HEK293 (cell line): ENCODE measurements at regions not wholly inside any gene's neighbourhood (a gene's known extent, or its start where the extent isn't known, plus 50 kb on each side); places are given as distances from the start of the nearest gene placed in this dataset.

Source experiments
- CTCF ChIA-PET: fragments of 350-600 bp; formaldehyde crosslinking; extraction: SDS; loops from one replicate; lab custom pipeline; 2021; ENCODE audit warnings: antibody characterized with exemption; lab: Yijun Ruan, JAX
- POLR2A ChIA-PET: fragments of 300-600 bp; formaldehyde crosslinking; extraction: SDS; loops from one replicate; lab custom pipeline; 2020; ENCODE audit warnings: antibody characterized with exemption, inconsistent platforms; lab: Yijun Ruan, JAX
- H3K27ac ChIP-seq: fragments of 200-500 bp; sonication (Bioruptor generic); 2 replicates; pipeline ENCODE4 v1.5.1; 2014; ENCODE audit warnings: low read depth, low read length, control low read depth, inconsistent platforms; ENCODE audit errors: extremely low read depth
- H3K36me3 ChIP-seq, 2 experiments: fragments of 200-500 bp in 1 of 2; sonication (Bioruptor generic) in 1 of 2; 1 replicate in 1 of 2; 2 replicates in 1 of 2; pipeline ENCODE4 v1.5.1; 2014 to 2017; ENCODE audit warnings: inconsistent platforms in 2 of 2, low read length in 2 of 2; ENCODE audit not compliant: control insufficient read depth in 2 of 2, insufficient read depth in 1 of 2
- H3K4me1 ChIP-seq: fragments of 200-500 bp; sonication (Bioruptor generic); 2 replicates; pipeline ENCODE4 v1.5.1; 2014; ENCODE audit warnings: mild to moderate bottlenecking, low read length, inconsistent platforms; ENCODE audit not compliant: control insufficient read depth, insufficient read depth
- H3K4me3 ChIP-seq: 2 replicates; pipeline ENCODE4 v1.5.1; 2011; ENCODE audit warnings: low read depth, mild to moderate bottlenecking, control low read depth, low read length, moderate library complexity
- H3K9me3 ChIP-seq: fragments of 200-500 bp; sonication (Bioruptor generic); 2 replicates; pipeline ENCODE4 v1.5.1; 2014; ENCODE audit warnings: low read depth, low read length, inconsistent platforms; ENCODE audit not compliant: control insufficient read depth, insufficient read depth
- GFI1B ChIP-seq: fragments of 450-650 bp; formaldehyde crosslinking; IDR thresholded peaks from 2 replicates; pipeline ENCODE4 v1.5.1; 2016; ENCODE audit warnings: missing biosample characterization, missing genetic modification characterization
- GLIS2 ChIP-seq: fragments of 450-650 bp; formaldehyde crosslinking; IDR thresholded peaks from 2 replicates; pipeline ENCODE4 v1.5.1; 2016; ENCODE audit warnings: missing biosample characterization, missing genetic modification characterization
- IKZF3 ChIP-seq: fragments of 450-650 bp; IDR thresholded peaks from 2 replicates; pipeline ENCODE4 v1.5.0; 2018; ENCODE audit warnings: missing biosample characterization, mild to moderate bottlenecking, missing genetic modification characterization, moderate library complexity
- ZBTB7A ChIP-seq: fragments of 450-650 bp; formaldehyde crosslinking; IDR thresholded peaks from 2 replicates; pipeline ENCODE4 v1.5.1; 2016; ENCODE audit warnings: low read depth, missing biosample characterization, missing genetic modification characterization
- ZNF138 ChIP-seq: fragments of 450-650 bp; formaldehyde crosslinking; IDR thresholded peaks from 2 replicates; pipeline ENCODE4 v1.5.1; 2016; ENCODE audit warnings: missing biosample characterization, missing genetic modification characterization, borderline replicate concordance
- ZNF174 ChIP-seq: fragments of 450-650 bp; formaldehyde crosslinking; IDR thresholded peaks from 2 replicates; pipeline ENCODE4 v1.5.0; 2017; ENCODE audit warnings: missing biosample characterization, mild to moderate bottlenecking, missing genetic modification characterization
- ZNF2 ChIP-seq: fragments of 450-650 bp; formaldehyde crosslinking; IDR thresholded peaks from 2 replicates; pipeline ENCODE4 v1.5.1; 2016; ENCODE audit warnings: missing biosample characterization, missing genetic modification characterization
- ZNF23 ChIP-seq: fragments of 450-650 bp; formaldehyde crosslinking; IDR thresholded peaks from 2 replicates; pipeline ENCODE4 v1.5.1; 2016; ENCODE audit warnings: missing biosample characterization, missing genetic modification characterization, borderline replicate concordance
- ZNF248 ChIP-seq: fragments of 450-650 bp; formaldehyde crosslinking; IDR thresholded peaks from 2 replicates; pipeline ENCODE4 v1.5.1; 2017; ENCODE audit warnings: missing biosample characterization, missing genetic modification characterization
- ZNF302 ChIP-seq: fragments of 450-650 bp; formaldehyde crosslinking; IDR thresholded peaks from 2 replicates; pipeline ENCODE4 v1.5.1; 2016; ENCODE audit warnings: missing biosample characterization, missing genetic modification characterization, low read depth
- ZNF398 ChIP-seq: fragments of 450-650 bp; formaldehyde crosslinking; IDR thresholded peaks from 2 replicates; pipeline ENCODE4 v1.5.1; 2017; ENCODE audit warnings: missing biosample characterization, missing genetic modification characterization
- ZNF514 ChIP-seq: fragments of 450-650 bp; formaldehyde crosslinking; IDR thresholded peaks from 2 replicates; pipeline ENCODE4 v1.5.1; 2016; ENCODE audit warnings: missing biosample characterization, missing genetic modification characterization
- ZNF530 ChIP-seq: fragments of 450-650 bp; formaldehyde crosslinking; IDR thresholded peaks from 2 replicates; pipeline ENCODE4 v1.5.1; 2016; ENCODE audit warnings: low read depth, missing biosample characterization, missing genetic modification characterization
- ZNF768 ChIP-seq: fragments of 450-650 bp; formaldehyde crosslinking; IDR thresholded peaks from 2 replicates; pipeline ENCODE4 v1.5.1; 2018; ENCODE audit warnings: missing biosample characterization, mild to moderate bottlenecking, missing genetic modification characterization
- TF ChIP-seq, protein P1 (sequence below): fragments of 450-650 bp; formaldehyde crosslinking; IDR thresholded peaks from 2 replicates; pipeline ENCODE4 v1.5.1; 2016; ENCODE audit warnings: missing biosample characterization, missing genetic modification characterization
- TF ChIP-seq, protein P2 (sequence below): sonication (generic); formaldehyde crosslinking; IDR thresholded peaks from 2 replicates; pipeline ENCODE4 v1.8.1; 2022; ENCODE audit warnings: mild to moderate bottlenecking, moderate library complexity, missing genetic modification reagents

DNA sequence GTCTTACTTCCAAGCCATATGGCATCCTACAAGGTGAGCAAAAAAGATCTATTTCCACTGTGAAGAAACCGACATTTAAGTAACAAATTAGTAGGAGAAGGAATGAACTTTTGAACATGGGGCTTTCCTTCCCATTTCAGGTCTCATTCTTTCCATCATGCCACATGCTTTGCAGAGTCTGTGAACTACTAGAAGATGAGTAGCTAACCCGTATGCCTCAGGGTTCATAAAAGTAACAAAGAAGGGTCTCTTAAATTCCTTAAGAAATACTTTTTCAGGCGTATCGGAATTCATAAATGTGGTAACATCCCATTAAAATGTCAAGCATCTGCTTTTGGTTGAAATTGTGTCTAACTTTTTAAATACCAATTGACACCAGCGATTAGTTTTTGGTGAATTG is 81.3 kb upstream of the TNS3 start:
- ChIA-PET CTCF (interaction anchor here (1.0 kb wide), 1 partner anchor 155 kb away, joined by 4 read pairs; no protein-coding TSS in a partner anchor), POLR2A (no interaction called here)
- H3K27ac ChIP-seq: no peak overlapping the region

GRCh38 chr7:47661051-47661714 is 79.3 kb upstream of the TNS3 start:
- no peaks in the 10 kb centered on the region for H3K4me1 ChIP-seq
- no peak for TF ChIP-seq ZNF302 (tag by site-specific recombination)
- TF ChIP-seq, protein P1, sequence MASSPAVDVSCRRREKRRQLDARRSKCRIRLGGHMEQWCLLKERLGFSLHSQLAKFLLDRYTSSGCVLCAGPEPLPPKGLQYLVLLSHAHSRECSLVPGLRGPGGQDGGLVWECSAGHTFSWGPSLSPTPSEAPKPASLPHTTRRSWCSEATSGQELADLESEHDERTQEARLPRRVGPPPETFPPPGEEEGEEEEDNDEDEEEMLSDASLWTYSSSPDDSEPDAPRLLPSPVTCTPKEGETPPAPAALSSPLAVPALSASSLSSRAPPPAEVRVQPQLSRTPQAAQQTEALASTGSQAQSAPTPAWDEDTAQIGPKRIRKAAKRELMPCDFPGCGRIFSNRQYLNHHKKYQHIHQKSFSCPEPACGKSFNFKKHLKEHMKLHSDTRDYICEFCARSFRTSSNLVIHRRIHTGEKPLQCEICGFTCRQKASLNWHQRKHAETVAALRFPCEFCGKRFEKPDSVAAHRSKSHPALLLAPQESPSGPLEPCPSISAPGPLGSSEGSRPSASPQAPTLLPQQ (tag by site-specific recombination): no peak
- TF ChIP-seq ZNF514 (tag by site-specific recombination): no peak
- TF ChIP-seq ZNF530 (tag by site-specific recombination): no peak
- TF ChIP-seq ZNF248 (tag by site-specific recombination): no peak
- no peak for TF ChIP-seq ZNF768 (tag by site-specific recombination)
- TF ChIP-seq ZNF23 (tag by site-specific recombination): no peak
- no peak for TF ChIP-seq GLIS2
- no peaks in the 10 kb centered on the region for H3K36me3 ChIP-seq
- no peaks in the 10 kb centered on the region for H3K9me3 ChIP-seq
- POLR2A ChIA-PET: no interaction called here
- no peak overlapping the region for H3K4me3 ChIP-seq
- CTCF ChIA-PET: interaction anchor here (0.7 to 0.8 kb wide), 2 partner anchors 91 to 225 kb away, joined by 3 read pairs; no protein-coding TSS in a partner anchor
- no peak overlapping the region for H3K27ac ChIP-seq

More for the DNA sequence above, 81.3 kb upstream of the TNS3 start:
- Histone ChIP-seq H3K9me3 (no peaks in the 10 kb centered on the region), H3K36me3 (no peaks in the 10 kb centered on the region), H3K4me3 (no peak overlapping the region), H3K4me1 (no peaks in the 10 kb centered on the region)
- no peak for TF ChIP-seq ZNF398 (tag by site-specific recombination)
- TF ChIP-seq IKZF3 (tag by site-specific recombination): no peak
- no peak for TF ChIP-seq ZNF174 (tag by site-specific recombination)
- TF ChIP-seq GFI1B (tag by site-specific recombination): no peak
- TF ChIP-seq, protein P2, sequence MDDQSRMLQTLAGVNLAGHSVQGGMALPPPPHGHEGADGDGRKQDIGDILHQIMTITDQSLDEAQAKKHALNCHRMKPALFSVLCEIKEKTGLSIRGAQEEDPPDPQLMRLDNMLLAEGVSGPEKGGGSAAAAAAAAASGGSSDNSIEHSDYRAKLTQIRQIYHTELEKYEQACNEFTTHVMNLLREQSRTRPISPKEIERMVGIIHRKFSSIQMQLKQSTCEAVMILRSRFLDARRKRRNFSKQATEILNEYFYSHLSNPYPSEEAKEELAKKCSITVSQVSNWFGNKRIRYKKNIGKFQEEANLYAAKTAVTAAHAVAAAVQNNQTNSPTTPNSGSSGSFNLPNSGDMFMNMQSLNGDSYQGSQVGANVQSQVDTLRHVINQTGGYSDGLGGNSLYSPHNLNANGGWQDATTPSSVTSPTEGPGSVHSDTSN (CRISPR knock-in tag): no peak
- no peak for TF ChIP-seq ZBTB7A (tag by site-specific recombination)
- no peak for TF ChIP-seq ZNF138 (tag by site-specific recombination)
- TF ChIP-seq ZNF2 (tag by site-specific recombination): no peak
